SK-N-SH treated with all-trans-retinoic acid at 6 μM for 48 hours (cell line): ENCODE measurements at regions not wholly inside any gene's neighbourhood (a gene's known extent, or its start where the extent isn't known, plus 50 kb on each side); places are given as distances from the start of the nearest gene placed in this dataset.

Source experiments
- ATAC-seq: fragments of 200-7000 bp; cut with Tn5 transposase; 3 replicates; pipeline ENCODE4 v1.9.1; 2020; ENCODE audit warnings: mild to moderate bottlenecking, moderate library complexity
- ARNTL ChIP-seq: fragments of 450-650 bp; formaldehyde crosslinking; IDR thresholded peaks from 2 replicates; pipeline ENCODE4 v1.5.0; 2020; ENCODE audit warnings: low read depth, mild to moderate bottlenecking, moderate library complexity, borderline replicate concordance
- BACH2 ChIP-seq: fragments of 250-450 bp; sonication (Bioruptor Pico); IDR thresholded peaks from 2 replicates; pipeline ENCODE4 v1.9.0; 2021; ENCODE audit warnings: mild to moderate bottlenecking, borderline replicate concordance
- CREB5 ChIP-seq: fragments of 250-450 bp; sonication (Bioruptor Pico); IDR thresholded peaks from 2 replicates; pipeline ENCODE4 v1.5.1; 2020; ENCODE audit warnings: low read depth, mild to moderate bottlenecking, moderate library complexity
- CSDC2 ChIP-seq: fragments of 250-450 bp; sonication (Bioruptor Pico); IDR thresholded peaks from 2 replicates; pipeline ENCODE4 v1.5.0; 2020; ENCODE audit warnings: mild to moderate bottlenecking, moderate library complexity
- ISL1 ChIP-seq: fragments of 250-450 bp; sonication (Bioruptor Pico); IDR thresholded peaks from 2 replicates; pipeline ENCODE4 v2.1.2; 2022; ENCODE audit warnings: mild to moderate bottlenecking, moderate library complexity
- OSR1 ChIP-seq: fragments of 250-450 bp; sonication (Bioruptor Pico); IDR thresholded peaks from 2 replicates; pipeline ENCODE4 v1.8.0; 2022; ENCODE audit warnings: moderate library complexity, mild to moderate bottlenecking, inconsistent platforms
- PPARA ChIP-seq: fragments of 250-450 bp; sonication (Bioruptor Pico); IDR thresholded peaks from 2 replicates; pipeline ENCODE4 v1.5.0; 2020; ENCODE audit warnings: mild to moderate bottlenecking, borderline replicate concordance
- RARB ChIP-seq: fragments of 250-450 bp; sonication (Bioruptor Pico); IDR thresholded peaks from 2 replicates; pipeline ENCODE4 v1.8.0; 2021; ENCODE audit warnings: mild to moderate bottlenecking, moderate library complexity
- SNAI2 ChIP-seq: fragments of 250-450 bp; sonication (Bioruptor Pico); IDR thresholded peaks from 2 replicates; pipeline ENCODE4 v1.5.0; 2020; ENCODE audit warnings: mild to moderate bottlenecking, moderate library complexity
- TOX ChIP-seq: fragments of 250-450 bp; sonication (Bioruptor Pico); IDR thresholded peaks from 2 replicates; pipeline ENCODE4 v1.8.0; 2021; ENCODE audit warnings: mild to moderate bottlenecking, moderate library complexity, borderline replicate concordance
- ZC3H10 ChIP-seq: fragments of 250-450 bp; sonication (Bioruptor Pico); IDR thresholded peaks from 2 replicates; pipeline ENCODE4 v1.5.1; 2021; ENCODE audit warnings: mild to moderate bottlenecking, moderate library complexity
- ZFP3 ChIP-seq: fragments of 250-450 bp; sonication (Bioruptor Pico); IDR thresholded peaks from 2 replicates; pipeline ENCODE4 v1.5.0; 2020; ENCODE audit warnings: mild to moderate bottlenecking, moderate library complexity
- ZFP30 ChIP-seq: fragments of 450-650 bp; formaldehyde crosslinking; IDR thresholded peaks from 2 replicates; pipeline ENCODE4 v1.5.0; 2022; ENCODE audit warnings: mild to moderate bottlenecking, moderate library complexity
- ZNF565 ChIP-seq: fragments of 450-650 bp; formaldehyde crosslinking; conservative IDR thresholded peaks from 2 replicates; pipeline ENCODE4 v1.5.0; 2020; ENCODE audit warnings: low read depth, mild to moderate bottlenecking, moderate library complexity
- ZNF70 ChIP-seq: fragments of 450-650 bp; formaldehyde crosslinking; IDR thresholded peaks from 2 replicates; pipeline ENCODE4 v1.5.0; 2020; ENCODE audit warnings: mild to moderate bottlenecking, moderate library complexity
- ZNF8 ChIP-seq: fragments of 450-650 bp; formaldehyde crosslinking; IDR thresholded peaks from 2 replicates; pipeline ENCODE4 v1.5.0; 2020; ENCODE audit warnings: mild to moderate bottlenecking, moderate library complexity
- TF ChIP-seq, protein P1 (sequence below): fragments of 250-450 bp; sonication (Bioruptor Pico); IDR thresholded peaks from 2 replicates; pipeline ENCODE4 v1.5.0; 2020; ENCODE audit warnings: mild to moderate bottlenecking, moderate library complexity
- TF ChIP-seq, protein P2 (sequence below): fragments of 250-450 bp; sonication (Bioruptor Pico); IDR thresholded peaks from 2 replicates; pipeline ENCODE4 v1.5.1; 2021; ENCODE audit warnings: mild to moderate bottlenecking, moderate library complexity
- TF ChIP-seq, protein P3 (sequence below): fragments of 250-450 bp; sonication (Bioruptor Pico); IDR thresholded peaks from 2 replicates; pipeline ENCODE4 v1.8.0; 2020; ENCODE audit warnings: mild to moderate bottlenecking, moderate library complexity, borderline replicate concordance

DNA sequence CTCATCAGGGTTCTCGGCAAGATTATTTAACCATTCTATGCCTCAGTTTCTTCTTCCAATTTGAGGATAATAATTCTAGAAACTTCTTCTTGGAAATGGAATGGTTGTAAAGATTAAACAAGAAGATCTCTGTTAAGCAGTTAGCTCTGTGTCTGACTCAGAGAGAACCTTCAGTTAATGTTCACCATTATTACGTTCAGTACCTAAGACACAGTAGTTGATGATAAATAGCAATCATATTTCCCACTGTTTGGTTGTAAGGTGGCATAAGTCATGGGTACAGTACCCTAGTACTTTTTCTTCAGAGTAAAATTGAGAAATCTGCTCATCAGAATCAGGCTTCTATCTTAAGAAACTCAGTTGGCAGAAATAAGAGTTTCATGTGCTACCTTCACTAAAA lies 366.5 kb upstream of the BOD1L1 start:
- no peak for ATAC-seq
- TF ChIP-seq ISL1 (CRISPR knock-in tag) (no peak), ZC3H10 (CRISPR knock-in tag) (no peak), ZFP3 (CRISPR knock-in tag) (no peak), PPARA (CRISPR knock-in tag) (no peak), SNAI2 (no peak), CREB5 (CRISPR knock-in tag) (no peak), TOX (no peak), ARNTL (no peak)
- TF ChIP-seq, protein P1, sequence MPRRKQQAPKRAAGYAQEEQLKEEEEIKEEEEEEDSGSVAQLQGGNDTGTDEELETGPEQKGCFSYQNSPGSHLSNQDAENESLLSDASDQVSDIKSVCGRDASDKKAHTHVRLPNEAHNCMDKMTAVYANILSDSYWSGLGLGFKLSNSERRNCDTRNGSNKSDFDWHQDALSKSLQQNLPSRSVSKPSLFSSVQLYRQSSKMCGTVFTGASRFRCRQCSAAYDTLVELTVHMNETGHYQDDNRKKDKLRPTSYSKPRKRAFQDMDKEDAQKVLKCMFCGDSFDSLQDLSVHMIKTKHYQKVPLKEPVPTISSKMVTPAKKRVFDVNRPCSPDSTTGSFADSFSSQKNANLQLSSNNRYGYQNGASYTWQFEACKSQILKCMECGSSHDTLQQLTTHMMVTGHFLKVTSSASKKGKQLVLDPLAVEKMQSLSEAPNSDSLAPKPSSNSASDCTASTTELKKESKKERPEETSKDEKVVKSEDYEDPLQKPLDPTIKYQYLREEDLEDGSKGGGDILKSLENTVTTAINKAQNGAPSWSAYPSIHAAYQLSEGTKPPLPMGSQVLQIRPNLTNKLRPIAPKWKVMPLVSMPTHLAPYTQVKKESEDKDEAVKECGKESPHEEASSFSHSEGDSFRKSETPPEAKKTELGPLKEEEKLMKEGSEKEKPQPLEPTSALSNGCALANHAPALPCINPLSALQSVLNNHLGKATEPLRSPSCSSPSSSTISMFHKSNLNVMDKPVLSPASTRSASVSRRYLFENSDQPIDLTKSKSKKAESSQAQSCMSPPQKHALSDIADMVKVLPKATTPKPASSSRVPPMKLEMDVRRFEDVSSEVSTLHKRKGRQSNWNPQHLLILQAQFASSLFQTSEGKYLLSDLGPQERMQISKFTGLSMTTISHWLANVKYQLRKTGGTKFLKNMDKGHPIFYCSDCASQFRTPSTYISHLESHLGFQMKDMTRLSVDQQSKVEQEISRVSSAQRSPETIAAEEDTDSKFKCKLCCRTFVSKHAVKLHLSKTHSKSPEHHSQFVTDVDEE (CRISPR knock-in tag), result no peak

DNA sequence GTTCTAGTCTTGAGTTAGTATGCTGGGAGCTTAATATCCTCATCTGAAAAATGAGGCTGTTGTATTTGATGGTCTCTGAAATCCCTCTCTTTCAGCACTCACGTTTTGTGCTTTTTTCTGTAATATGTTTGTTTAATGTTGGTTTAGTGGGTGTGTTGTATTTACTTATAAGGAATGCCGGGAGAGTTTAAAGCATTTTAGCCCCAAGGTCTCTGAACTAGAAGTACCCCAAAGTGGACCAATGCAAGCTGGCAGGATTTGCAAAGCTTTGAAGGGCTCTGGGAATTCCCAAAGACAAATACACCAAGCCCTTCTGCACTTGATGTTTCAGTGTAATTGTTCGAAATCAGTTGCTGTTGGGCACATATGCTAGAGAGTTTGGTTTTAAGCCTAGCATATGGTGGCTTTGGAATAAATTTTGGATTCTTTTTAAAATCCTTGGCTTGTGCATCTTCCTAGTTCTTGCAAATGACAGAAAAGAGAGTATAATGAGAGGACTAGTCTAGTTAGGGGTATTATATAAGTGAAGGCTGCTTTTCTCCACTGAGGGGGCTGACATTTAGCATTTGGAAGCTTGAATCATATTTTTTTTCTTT lies 371.4 kb upstream of the BOD1L1 start:
- no peak for ATAC-seq

More for the DNA sequence above, 371.4 kb upstream of the BOD1L1 start:
- TF ChIP-seq ISL1 (CRISPR knock-in tag), result no peak
- no peak for TF ChIP-seq BACH2 (CRISPR knock-in tag)
- no peak for TF ChIP-seq CSDC2 (CRISPR knock-in tag)
- TF ChIP-seq TOX, result no peak
- TF ChIP-seq, protein P2, sequence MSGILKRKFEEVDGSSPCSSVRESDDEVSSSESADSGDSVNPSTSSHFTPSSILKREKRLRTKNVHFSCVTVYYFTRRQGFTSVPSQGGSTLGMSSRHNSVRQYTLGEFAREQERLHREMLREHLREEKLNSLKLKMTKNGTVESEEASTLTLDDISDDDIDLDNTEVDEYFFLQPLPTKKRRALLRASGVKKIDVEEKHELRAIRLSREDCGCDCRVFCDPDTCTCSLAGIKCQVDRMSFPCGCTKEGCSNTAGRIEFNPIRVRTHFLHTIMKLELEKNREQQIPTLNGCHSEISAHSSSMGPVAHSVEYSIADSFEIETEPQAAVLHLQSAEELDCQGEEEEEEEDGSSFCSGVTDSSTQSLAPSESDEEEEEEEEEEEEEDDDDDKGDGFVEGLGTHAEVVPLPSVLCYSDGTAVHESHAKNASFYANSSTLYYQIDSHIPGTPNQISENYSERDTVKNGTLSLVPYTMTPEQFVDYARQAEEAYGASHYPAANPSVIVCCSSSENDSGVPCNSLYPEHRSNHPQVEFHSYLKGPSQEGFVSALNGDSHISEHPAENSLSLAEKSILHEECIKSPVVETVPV (CRISPR knock-in tag), result no peak
- no peak for TF ChIP-seq RARB (CRISPR knock-in tag)
- TF ChIP-seq, protein P1 (CRISPR knock-in tag), result no peak
- TF ChIP-seq ZNF70 (CRISPR knock-in tag), result no peak
- no peak for TF ChIP-seq ZFP30
- no peak for TF ChIP-seq ZNF565 (CRISPR knock-in tag)
- no peak for TF ChIP-seq ZNF8 (CRISPR knock-in tag)
- TF ChIP-seq ZC3H10 (CRISPR knock-in tag), result no peak
- TF ChIP-seq OSR1, result no peak
- TF ChIP-seq CREB5 (CRISPR knock-in tag), result no peak
- TF ChIP-seq, protein P3, sequence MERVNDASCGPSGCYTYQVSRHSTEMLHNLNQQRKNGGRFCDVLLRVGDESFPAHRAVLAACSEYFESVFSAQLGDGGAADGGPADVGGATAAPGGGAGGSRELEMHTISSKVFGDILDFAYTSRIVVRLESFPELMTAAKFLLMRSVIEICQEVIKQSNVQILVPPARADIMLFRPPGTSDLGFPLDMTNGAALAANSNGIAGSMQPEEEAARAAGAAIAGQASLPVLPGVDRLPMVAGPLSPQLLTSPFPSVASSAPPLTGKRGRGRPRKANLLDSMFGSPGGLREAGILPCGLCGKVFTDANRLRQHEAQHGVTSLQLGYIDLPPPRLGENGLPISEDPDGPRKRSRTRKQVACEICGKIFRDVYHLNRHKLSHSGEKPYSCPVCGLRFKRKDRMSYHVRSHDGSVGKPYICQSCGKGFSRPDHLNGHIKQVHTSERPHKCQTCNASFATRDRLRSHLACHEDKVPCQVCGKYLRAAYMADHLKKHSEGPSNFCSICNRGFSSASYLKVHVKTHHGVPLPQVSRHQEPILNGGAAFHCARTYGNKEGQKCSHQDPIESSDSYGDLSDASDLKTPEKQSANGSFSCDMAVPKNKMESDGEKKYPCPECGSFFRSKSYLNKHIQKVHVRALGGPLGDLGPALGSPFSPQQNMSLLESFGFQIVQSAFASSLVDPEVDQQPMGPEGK (CRISPR knock-in tag), result no peak
